Astrocyte (in vitro differentiated cells and primary cell): ENCODE measurements at regions not wholly inside any gene's neighbourhood (a gene's known extent, or its start where the extent isn't known, plus 50 kb on each side); places are given as distances from the start of the nearest gene placed in this dataset.

Source experiments
- CTCF ChIP-seq: IDR thresholded peaks from 2 replicates; pipeline ENCODE4 v1.5.1; 2011; ENCODE audit warnings: low read depth, mild to moderate bottlenecking, inconsistent platforms, low read length, moderate library complexity; ENCODE audit not compliant: insufficient read depth
- EZH2 ChIP-seq: IDR thresholded peaks from 2 replicates; pipeline ENCODE4 v1.6.1; 2012; ENCODE audit warnings: mild to moderate bottlenecking, low read length, inconsistent platforms; ENCODE audit not compliant: insufficient read depth

GRCh38 chr4:72983709-72984108 is 85.8 kb downstream of the COX18 start:
- TF ChIP-seq CTCF: no peak
- TF ChIP-seq EZH2: no peak
